Right lobe of liver (tissue), 6 donors: ENCODE measurements at regions not wholly inside any gene's neighbourhood (a gene's known extent, or its start where the extent isn't known, plus 50 kb on each side); places are given as distances from the start of the nearest gene placed in this dataset.

ENCODE experiments used
- ATAC-seq, 4 donors: fragments of 200-7000 bp; cut with Tn5 transposase; one replicate each; pipeline ENCODE4 v1.9.1; 2020; ENCODE audit warnings: mild to moderate bottlenecking in 4 of 4, moderate library complexity in 4 of 4
- DNase-seq, 3 donors: peaks; one replicate each; pipeline ENCODE4 v3.0.0-alpha.2; 2020
- H3K27ac ChIP-seq, 3 donors: fragments of 200-600 bp; one replicate each; pipeline ENCODE4 v1.8.0; 2022
- H3K27me3 ChIP-seq, 2 donors: fragments of 200-600 bp; one replicate each; pipeline ENCODE4 v1.8.0; 2022
- H3K36me3 ChIP-seq, 4 donors: fragments of 200-600 bp; sonication (generic) in 1 of 4; one replicate each; pipeline versions ENCODE4 v1.5.1 to v1.8.0; 2017 to 2022; ENCODE audit warnings: control low read depth in 1 of 4
- H3K4me1 ChIP-seq, 4 donors: fragments of 200-600 bp; sonication (generic) in 1 of 4; one replicate each; pipeline versions ENCODE4 v1.5.1 to v1.8.0; 2017 to 2022; ENCODE audit warnings: control low read depth in 1 of 4
- H3K4me3 ChIP-seq, 3 donors: fragments of 200-600 bp; one replicate each; pipeline ENCODE4 v1.8.0; 2022
- H3K9me3 ChIP-seq, 4 donors: fragments of 200-600 bp; sonication (generic) in 1 of 4; one replicate each; pipeline versions ENCODE4 v1.5.1 to v1.8.0; 2017 to 2022; ENCODE audit warnings: control low read depth in 1 of 4
- POLR2A ChIP-seq: fragments of 450-650 bp; IDR thresholded peaks from one replicate; pipeline ENCODE4 v1.6.1; 2017; ENCODE audit warnings: antibody characterized with exemption, mild to moderate bottlenecking
- WGBS: methylation state at CpG from one replicate; pipeline ENCODE4 v1.1.6; 2018; ENCODE audit warnings: low coverage, low lambda C conversion rate; ENCODE audit not compliant: insufficient coverage; ENCODE audit errors: missing lambda C conversion rate; 5-methylcytosine and 5-hydroxymethylcytosine counted together
- intact Hi-C, 2 donors: fragments of 100-400 bp; cut with DNase I; formaldehyde crosslinking; loops; one replicate each; pipeline versions ENCODE4 v1.11.2 to v1.14.1; 2022
- TF ChIP-seq, protein P1 (sequence below), 4 donors: fragments of 200-600 bp in 3 of 4; fragments of 450-650 bp in 1 of 4; IDR thresholded peaks; one replicate each; pipeline versions ENCODE4 v1.5.1 to v1.8.0; 2016 to 2022; ENCODE audit warnings: antibody characterized with exemption in 4 of 4, mild to moderate bottlenecking in 2 of 4
- donor health status: DM: no; HTN: yes; CAD: no.
- donor health status: DM: no; HTN: no; CAD: no.
- donor health status: DM: no; HTN: no; CAD: no.
- donor health status: DM: no; HTN: yes; CAD: no.
- donor health status: DM: no; HTN: yes; CAD: no.

DNA sequence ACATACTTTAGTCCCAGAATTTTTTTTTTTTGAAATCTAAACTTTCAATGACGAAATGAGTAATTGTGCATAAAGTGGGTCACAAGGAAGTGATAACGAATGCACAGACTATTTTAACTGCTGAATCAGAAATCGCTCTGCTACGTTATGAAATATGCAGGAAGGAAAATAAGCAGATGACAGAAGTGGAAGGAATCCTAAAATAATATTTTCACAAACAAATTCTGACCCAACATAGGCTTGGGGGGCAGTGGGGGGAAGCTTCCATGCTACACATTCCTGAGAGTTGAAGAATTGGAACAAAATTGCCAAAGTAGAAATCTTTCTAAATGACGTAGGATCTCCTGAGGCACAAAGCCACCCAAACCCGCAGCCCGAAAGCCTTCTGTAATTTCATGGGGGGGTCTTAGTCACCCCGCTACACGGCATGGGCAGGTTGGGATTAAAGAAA is 89.6 kb downstream of the ARF6 start:
- intact Hi-C loops, result no loop called here
- ATAC-seq (peak in 2 of 4 donors; percentile 5 to 41), DNase-seq (no peak)
- TF ChIP-seq, protein P1, sequence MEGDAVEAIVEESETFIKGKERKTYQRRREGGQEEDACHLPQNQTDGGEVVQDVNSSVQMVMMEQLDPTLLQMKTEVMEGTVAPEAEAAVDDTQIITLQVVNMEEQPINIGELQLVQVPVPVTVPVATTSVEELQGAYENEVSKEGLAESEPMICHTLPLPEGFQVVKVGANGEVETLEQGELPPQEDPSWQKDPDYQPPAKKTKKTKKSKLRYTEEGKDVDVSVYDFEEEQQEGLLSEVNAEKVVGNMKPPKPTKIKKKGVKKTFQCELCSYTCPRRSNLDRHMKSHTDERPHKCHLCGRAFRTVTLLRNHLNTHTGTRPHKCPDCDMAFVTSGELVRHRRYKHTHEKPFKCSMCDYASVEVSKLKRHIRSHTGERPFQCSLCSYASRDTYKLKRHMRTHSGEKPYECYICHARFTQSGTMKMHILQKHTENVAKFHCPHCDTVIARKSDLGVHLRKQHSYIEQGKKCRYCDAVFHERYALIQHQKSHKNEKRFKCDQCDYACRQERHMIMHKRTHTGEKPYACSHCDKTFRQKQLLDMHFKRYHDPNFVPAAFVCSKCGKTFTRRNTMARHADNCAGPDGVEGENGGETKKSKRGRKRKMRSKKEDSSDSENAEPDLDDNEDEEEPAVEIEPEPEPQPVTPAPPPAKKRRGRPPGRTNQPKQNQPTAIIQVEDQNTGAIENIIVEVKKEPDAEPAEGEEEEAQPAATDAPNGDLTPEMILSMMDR (IDR thresholded peaks at IDR 0.05), result no peak
- no peak for TF ChIP-seq POLR2A
- H3K4me3 ChIP-seq, result no peak overlapping the region
- no peaks in the 10 kb centered on the region for H3K36me3 ChIP-seq
- no peaks in the 10 kb centered on the region for H3K9me3 ChIP-seq
- peak overlapping the region in 1 of 3 donors; percentile 39 for H3K27ac ChIP-seq
- H3K4me1 ChIP-seq, result peaks cover 0 to 14% (median 4%) of the 10 kb centered on the region in 4 donors
- WGBS, result 40% methylated on average over 9 of the region's 9 CpGs
- H3K27me3 ChIP-seq, result no peaks in the 10 kb centered on the region

DNA sequence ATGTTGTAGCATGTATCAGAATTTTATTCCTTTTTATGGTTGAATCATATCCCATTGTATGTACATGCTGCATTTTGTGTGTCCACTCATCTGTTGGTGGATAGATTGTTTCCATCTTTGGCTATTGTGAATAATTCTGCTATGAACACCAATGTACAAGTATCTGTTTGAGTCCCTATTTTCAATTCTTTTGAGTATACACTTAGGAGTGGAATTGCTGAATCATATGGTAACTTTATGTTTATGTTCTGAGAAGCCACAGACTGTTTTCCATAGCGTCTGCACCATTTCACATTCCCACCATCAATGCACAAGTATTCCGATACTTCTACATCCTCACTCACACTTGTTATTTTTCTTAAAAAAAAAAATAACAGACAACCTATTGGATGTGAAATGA is 91.5 kb downstream of the ARF6 start:
- Histone ChIP-seq H3K27ac (no peak overlapping the region), H3K4me1 (peaks cover 0 to 20% (median 8%) of the 10 kb centered on the region in 4 donors), H3K36me3 (no peaks in the 10 kb centered on the region), H3K4me3 (no peak overlapping the region), H3K27me3 (no peaks in the 10 kb centered on the region), H3K9me3 (no peaks in the 10 kb centered on the region)
- intact Hi-C loops, result no loop called here
- 88% methylated on average over 2 of the region's 2 CpGs for WGBS
- ATAC-seq, result no peak
- no peak for TF ChIP-seq POLR2A
- TF ChIP-seq, protein P1 (IDR thresholded peaks at IDR 0.05), result no peak
- no peak for DNase-seq

DNA sequence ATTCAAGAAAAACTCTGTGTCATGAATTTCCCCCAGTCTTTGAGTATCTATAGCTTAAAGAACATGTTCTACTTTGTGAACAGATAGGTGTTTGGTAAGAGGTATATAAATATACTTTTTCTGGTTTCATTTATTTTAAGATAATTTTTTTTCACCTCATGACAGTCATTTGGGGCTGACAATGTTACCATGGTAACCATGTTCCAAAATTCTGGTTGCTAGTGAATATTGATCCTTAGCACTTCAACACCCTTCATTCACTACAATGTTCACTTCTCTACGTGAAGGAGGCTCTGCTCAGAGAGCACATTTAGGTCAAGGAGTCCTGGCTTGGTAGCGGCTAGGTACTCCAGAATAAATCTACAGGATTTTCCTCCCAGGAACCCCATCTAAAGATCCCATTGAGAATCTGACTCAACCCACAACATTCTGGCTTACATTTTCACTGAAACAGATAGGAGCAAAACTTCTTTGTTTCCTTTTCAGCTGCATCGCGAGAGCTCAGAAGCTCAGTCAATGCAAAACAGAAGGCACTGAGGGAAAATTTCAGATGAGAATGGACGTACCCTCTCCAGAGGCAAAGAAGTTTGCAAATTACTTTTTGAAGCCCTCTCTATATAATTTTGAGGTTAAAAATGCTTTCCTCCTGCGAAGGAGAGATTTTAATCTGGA is 93.6 kb downstream of the ARF6 start:
- ATAC-seq (peak; percentile 24 to 36 (median 28)), DNase-seq (no peak)
- TF ChIP-seq POLR2A, result peak; percentile 32
- TF ChIP-seq, protein P1 (IDR thresholded peaks at IDR 0.05), result no peak
- intact Hi-C loops, result no loop called here
- WGBS, result 28% methylated on average over 6 of the region's 6 CpGs
- Histone ChIP-seq H3K4me1 (peaks cover 0 to 26% (median 8%) of the 10 kb centered on the region in 4 donors), H3K27me3 (no peaks in the 10 kb centered on the region), H3K9me3 (no peaks in the 10 kb centered on the region), H3K36me3 (no peaks in the 10 kb centered on the region), H3K27ac (peak overlapping the region; percentile 78 to 90 (median 86)), H3K4me3 (peak overlapping the region in 2 of 3 donors; percentile 5 to 17)

DNA sequence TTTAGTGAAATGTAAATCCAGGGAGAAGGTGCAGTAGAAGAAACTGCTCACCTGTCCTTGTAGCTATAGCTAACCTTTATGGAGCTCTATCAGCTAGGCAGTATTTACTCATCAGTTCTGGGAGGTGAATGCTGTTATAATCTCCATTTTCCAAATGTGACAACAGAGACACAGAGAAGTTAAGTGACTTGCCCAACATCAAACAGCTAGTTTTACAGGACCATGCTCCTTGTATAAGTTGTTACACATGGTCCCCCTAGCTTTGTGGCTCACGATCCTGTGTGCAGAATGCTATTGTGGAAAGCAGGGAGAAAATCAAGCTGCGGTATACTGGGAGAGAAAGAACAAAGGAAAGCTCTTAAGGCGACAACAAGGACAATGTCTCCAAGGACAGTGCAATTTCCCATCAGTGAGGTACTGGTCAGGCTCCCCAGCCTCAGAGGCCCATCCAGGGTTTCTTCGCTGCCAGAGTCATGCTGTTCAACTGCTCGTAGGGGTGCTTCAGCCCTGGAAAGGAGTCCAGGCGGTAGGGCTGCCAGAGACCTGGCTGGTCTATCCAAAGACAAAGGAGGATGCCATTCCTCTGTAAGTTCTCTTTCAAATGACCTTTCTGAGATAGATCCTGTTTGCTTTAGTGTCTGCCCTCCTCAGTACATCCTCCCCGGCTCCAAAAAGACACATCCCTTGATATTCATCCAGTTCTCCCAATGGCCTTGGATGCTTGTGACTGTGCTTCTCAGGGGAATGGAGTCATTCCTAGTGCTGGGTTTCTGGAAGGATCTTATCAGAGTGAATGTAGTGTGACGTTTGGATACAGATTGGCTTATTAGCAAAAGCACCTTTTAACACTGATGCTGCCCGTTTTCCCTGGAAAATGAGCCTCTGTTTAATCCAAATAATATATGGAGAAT is 95.5 kb downstream of the ARF6 start:
- Histone ChIP-seq H3K27me3 (no peaks in the 10 kb centered on the region), H3K4me3 (no peak overlapping the region), H3K36me3 (no peaks in the 10 kb centered on the region), H3K9me3 (no peaks in the 10 kb centered on the region), H3K4me1 (peaks cover 0 to 32% (median 11%) of the 10 kb centered on the region in 4 donors), H3K27ac (peak overlapping the region; percentile 35 to 90 (median 42))
- TF ChIP-seq, protein P1 (IDR thresholded peaks at IDR 0.05), result no peak
- TF ChIP-seq POLR2A, result no peak
- DNase-seq, result no peak
- 76% methylated on average over 6 of the region's 9 CpGs for WGBS
- no peak for ATAC-seq
- intact Hi-C loops, result no loop called here
